ENCODE measurements at regions not wholly inside any gene's neighbourhood (a gene's known extent, or its start where the extent isn't known, plus 50 kb on each side); places are given as distances from the start of the nearest gene placed in this dataset.

- TF ChIP-seq CHD7 (IDR thresholded peaks at IDR 0.05; ENCODE audit: insufficient replicate concordance, low read length): no peak
- TF ChIP-seq SIRT6 (IDR thresholded peaks at IDR 0.05; ENCODE audit: low read length): no peak
- no peak for TF ChIP-seq RFX5 (IDR thresholded peaks at IDR 0.05; ENCODE audit: borderline replicate concordance, low read depth, low read length)
- TF ChIP-seq RXRA (IDR thresholded peaks at IDR 0.05; ENCODE audit: insufficient read depth, low read depth, low read length): no peak
- TF ChIP-seq GTF2F1 (IDR thresholded peaks at IDR 0.05; ENCODE audit: borderline replicate concordance, low read depth, low read length): no peak
- no peak for TF ChIP-seq CTBP2 (IDR thresholded peaks at IDR 0.05; ENCODE audit: borderline replicate concordance, insufficient read depth, insufficient read length, low read length)
- TF ChIP-seq HDAC6 (IDR thresholded peaks at IDR 0.05; ENCODE audit: low read depth, low read length): no peak
- TF ChIP-seq YY1 (IDR thresholded peaks at IDR 0.05; ENCODE audit: low read depth, low read length): no peak
- TF ChIP-seq FOSL1 (IDR thresholded peaks at IDR 0.05; ENCODE audit: insufficient read depth, low read depth, low read length): no peak
- TF ChIP-seq CEBPB (IDR thresholded peaks at IDR 0.05; ENCODE audit: low read depth, low read length): no peak
- TF ChIP-seq KDM1A (IDR thresholded peaks at IDR 0.05; ENCODE audit: borderline replicate concordance, low read length): no peak
Observed at GRCh38 chr5:19229179-19229835, 758.7 kb downstream of the CDH18 start (continued).

Measured in H1 (cell line).